Fibroblast of villous mesenchyme (primary cell): ENCODE measurements at regions not wholly inside any gene's neighbourhood (a gene's known extent, or its start where the extent isn't known, plus 50 kb on each side); places are given as distances from the start of the nearest gene placed in this dataset.

Experiments
- DNase-seq: peaks from one replicate; pipeline ENCODE4 v3.0.0-alpha.2; 2010; ENCODE audit warnings: low read depth
- H3K4me3 ChIP-seq: 2 replicates; pipeline ENCODE4 v1.5.1; 2011; ENCODE audit warnings: low read depth, mild to moderate bottlenecking, low read length
- CTCF ChIP-seq: IDR thresholded peaks from 2 replicates; pipeline ENCODE4 v1.5.1; 2012; ENCODE audit warnings: low read depth, mild to moderate bottlenecking, low read length; ENCODE audit not compliant: insufficient read depth

DNA sequence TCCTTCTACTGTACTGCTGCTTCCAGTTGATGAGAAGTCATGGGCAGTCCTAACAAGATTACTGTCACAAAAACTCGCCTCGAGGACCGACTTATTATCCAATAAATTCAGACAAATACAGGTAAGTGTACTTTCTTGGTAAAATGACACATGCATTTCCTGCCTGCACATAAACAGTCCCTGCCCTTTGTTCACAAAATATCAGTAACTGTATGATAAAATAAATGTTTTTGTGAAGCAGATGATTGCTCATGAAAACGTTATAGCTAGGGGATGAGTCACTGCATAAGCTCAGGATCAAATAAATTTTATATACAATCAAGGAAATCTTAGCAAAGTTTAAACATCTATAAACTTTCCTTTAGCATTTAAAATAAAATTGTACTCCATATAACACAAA is 164.5 kb upstream of the RIPOR2 start:
- no peak for TF ChIP-seq CTCF
- DNase-seq: no peak
- H3K4me3 ChIP-seq: no peak overlapping the region

DNA sequence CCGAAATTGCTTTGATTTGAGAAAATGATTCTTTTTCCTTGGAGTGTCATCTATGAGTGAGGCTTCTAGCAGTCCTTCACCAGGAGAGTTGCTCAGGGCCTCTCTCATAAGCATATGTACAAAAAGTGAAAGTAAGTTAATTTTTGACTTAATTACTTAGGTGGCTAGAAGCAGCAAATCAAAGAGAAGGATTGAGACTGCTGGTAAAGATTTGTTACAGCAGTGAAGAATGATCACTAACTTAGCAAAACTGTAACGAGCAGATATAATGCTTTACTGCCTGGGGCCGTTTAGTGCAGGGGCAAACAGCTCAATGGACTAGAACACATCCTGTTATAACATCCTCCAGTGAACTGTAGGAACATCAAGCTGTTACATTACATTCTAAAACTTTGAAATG is 167.8 kb upstream of the RIPOR2 start:
- no peak for DNase-seq
- H3K4me3 ChIP-seq: no peak overlapping the region
- no peak for TF ChIP-seq CTCF

- no peak for DNase-seq
Observed at GRCh38 chr6:25105070-25105925, 169.5 kb upstream of the RIPOR2 start.

DNA sequence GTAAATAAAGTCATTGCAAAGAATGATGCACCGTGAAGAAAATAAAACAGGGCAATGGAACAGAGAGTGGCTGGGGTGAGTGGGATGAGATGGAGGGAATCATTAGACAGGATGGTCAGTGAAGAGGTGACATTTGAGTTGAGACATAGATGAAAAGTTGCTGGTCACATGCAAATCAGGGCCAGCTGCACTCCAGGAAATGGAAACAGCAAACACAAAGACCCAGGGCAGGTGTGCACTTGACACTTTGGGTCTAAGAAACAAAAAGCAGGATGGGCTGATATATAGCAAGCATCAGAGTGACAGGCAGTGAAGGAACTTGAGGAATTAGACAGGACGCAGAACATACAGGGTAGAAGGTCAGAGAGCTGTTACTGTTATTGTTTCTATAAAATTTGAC is 171.5 kb upstream of the RIPOR2 start:
- no peak overlapping the region for H3K4me3 ChIP-seq
- DNase-seq: no peak
- TF ChIP-seq CTCF: no peak

More at GRCh38 chr6:25105070-25105925, 169.5 kb upstream of the RIPOR2 start:
- no peak for TF ChIP-seq CTCF
- no peak overlapping the region for H3K4me3 ChIP-seq

DNA sequence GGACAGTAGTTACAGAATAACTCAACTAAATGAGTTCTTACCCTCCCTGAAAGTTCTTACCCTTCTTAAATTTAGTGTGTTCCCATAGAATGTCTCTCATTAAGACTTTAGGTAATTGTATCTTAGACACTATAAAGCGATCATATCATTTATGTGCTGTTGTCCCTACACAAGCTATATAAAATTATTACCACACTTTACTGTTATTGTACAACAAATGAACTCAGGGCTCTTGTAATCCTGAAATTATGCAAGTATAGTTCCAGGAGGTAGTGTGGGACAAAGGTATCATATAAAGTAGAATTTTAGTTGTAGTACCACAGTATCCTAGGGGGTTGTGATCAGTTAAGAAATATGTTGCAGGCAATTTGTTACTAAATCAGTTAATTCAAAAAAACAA is 167.4 kb upstream of the CARMIL1 start:
- no peak for TF ChIP-seq CTCF
- DNase-seq: no peak
- no peak overlapping the region for H3K4me3 ChIP-seq

DNA sequence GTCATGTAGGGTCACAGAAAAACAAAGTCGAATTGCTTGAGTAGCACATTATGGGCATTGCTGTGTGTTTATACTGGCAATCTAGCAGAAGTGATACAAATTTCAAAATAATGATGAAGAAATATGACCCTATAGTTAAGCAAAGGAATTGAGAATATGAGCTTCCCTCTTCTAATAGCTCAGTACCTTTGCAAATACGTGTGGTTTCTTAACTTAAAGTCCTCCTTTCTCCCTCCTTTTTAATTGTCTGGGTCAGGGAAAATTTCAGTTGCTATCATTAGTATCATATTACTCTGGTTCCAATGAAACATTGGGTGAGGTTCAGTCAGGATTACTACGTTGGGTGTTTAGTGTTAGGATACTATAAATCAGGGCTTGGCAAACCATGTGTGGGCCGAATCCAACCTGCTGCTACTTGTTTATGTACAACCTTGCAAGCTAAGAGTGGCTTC is 166.8 kb upstream of the CARMIL1 start:
- H3K4me3 ChIP-seq: no peak overlapping the region
- TF ChIP-seq CTCF: no peak
- DNase-seq: peak; percentile 46
